ENCODE measurements at regions not wholly inside any gene's neighbourhood (a gene's known extent, or its start where the extent isn't known, plus 50 kb on each side); places are given as distances from the start of the nearest gene placed in this dataset.

GRCh38 chr2:144215701-144216675 lies 303.9 kb downstream of the ZEB2 start:
- DNase-seq (ENCODE audit: low read depth, low spot score), result no peak

GRCh38 chr2:144215207-144215606 lies 304.7 kb downstream of the ZEB2 start:
- DNase-seq (ENCODE audit: low read depth, low spot score), result no peak

GRCh38 chr2:144213797-144214196 lies 306.1 kb downstream of the ZEB2 start:
- no peak for DNase-seq (ENCODE audit: low read depth, low spot score)

- DNase-seq (ENCODE audit: low read depth, low spot score), result no peak
Measured at GRCh38 chr2:144211826-144212225, 308.1 kb downstream of the ZEB2 start.

GRCh38 chr2:144211065-144211464 lies 308.9 kb downstream of the ZEB2 start:
- DNase-seq (ENCODE audit: low read depth, low spot score), result no peak

GRCh38 chr2:144210076-144210475 lies 309.8 kb downstream of the ZEB2 start:
- DNase-seq (ENCODE audit: low read depth, low spot score), result no peak

GRCh38 chr2:144208924-144209323 lies 311.0 kb downstream of the ZEB2 start:
- DNase-seq (ENCODE audit: low read depth, low spot score), result no peak

- no peak for DNase-seq (ENCODE audit: low read depth, low spot score)
Measured at GRCh38 chr2:144206019-144206418, 313.9 kb downstream of the ZEB2 start.

- no peak for DNase-seq (ENCODE audit: low read depth, low spot score)
Measured at GRCh38 chr2:144201868-144202468, 318.0 kb downstream of the ZEB2 start.

- DNase-seq (ENCODE audit: low read depth, low spot score), result no peak
Measured at GRCh38 chr2:144201126-144201525, 318.8 kb downstream of the ZEB2 start.

- DNase-seq (ENCODE audit: low read depth, low spot score), result no peak
Measured at GRCh38 chr2:144198116-144198515, 321.8 kb downstream of the ZEB2 start.

GRCh38 chr2:144194326-144195071 lies 325.4 kb downstream of the ZEB2 start:
- DNase-seq (ENCODE audit: low read depth, low spot score), result no peak

GRCh38 chr2:144190908-144191605 lies 328.9 kb downstream of the ZEB2 start:
- DNase-seq (ENCODE audit: low read depth, low spot score), result no peak

GRCh38 chr2:144183727-144184126 lies 336.2 kb downstream of the ZEB2 start:
- DNase-seq (ENCODE audit: low read depth, low spot score), result no peak

- DNase-seq (ENCODE audit: low read depth, low spot score), result no peak
Measured at GRCh38 chr2:144181001-144181400, 338.9 kb downstream of the ZEB2 start.

- no peak for DNase-seq (ENCODE audit: low read depth, low spot score)
Measured at GRCh38 chr2:144180131-144180530, 339.8 kb downstream of the ZEB2 start.

- no peak for DNase-seq (ENCODE audit: low read depth, low spot score)
Measured at GRCh38 chr2:144170179-144170578, 349.7 kb downstream of the ZEB2 start.

GRCh38 chr2:144166743-144167142 lies 353.2 kb downstream of the ZEB2 start:
- no peak for DNase-seq (ENCODE audit: low read depth, low spot score)

GRCh38 chr2:144165599-144166250 lies 354.2 kb downstream of the ZEB2 start:
- no peak for DNase-seq (ENCODE audit: low read depth, low spot score)

- DNase-seq (ENCODE audit: low read depth, low spot score), result no peak
Measured at GRCh38 chr2:144163592-144163991, 356.3 kb downstream of the ZEB2 start.

GRCh38 chr2:144162652-144163051 lies 357.3 kb downstream of the ZEB2 start:
- no peak for DNase-seq (ENCODE audit: low read depth, low spot score)

Measured in pulmonary artery endothelial cell (primary cell).